Hypothalamus (tissue), 51 donors: ENCODE measurements at regions not wholly inside any gene's neighbourhood (a gene's known extent, or its start where the extent isn't known, plus 50 kb on each side); places are given as distances from the start of the nearest gene placed in this dataset.
A peak's percentile ranks its signal among the peaks of the same experiment; 100 is the strongest.
"Not testable (repeated sequence)": the region's sequence is repeated elsewhere in the genome, so short reads cannot be mapped to it uniquely, and the experiment has no call there.

Experiments used
- DNase-seq, 51 donors: peaks; one replicate each; lab custom pipeline; 2025; lab: John Stamatoyannopoulos, UW

DNA sequence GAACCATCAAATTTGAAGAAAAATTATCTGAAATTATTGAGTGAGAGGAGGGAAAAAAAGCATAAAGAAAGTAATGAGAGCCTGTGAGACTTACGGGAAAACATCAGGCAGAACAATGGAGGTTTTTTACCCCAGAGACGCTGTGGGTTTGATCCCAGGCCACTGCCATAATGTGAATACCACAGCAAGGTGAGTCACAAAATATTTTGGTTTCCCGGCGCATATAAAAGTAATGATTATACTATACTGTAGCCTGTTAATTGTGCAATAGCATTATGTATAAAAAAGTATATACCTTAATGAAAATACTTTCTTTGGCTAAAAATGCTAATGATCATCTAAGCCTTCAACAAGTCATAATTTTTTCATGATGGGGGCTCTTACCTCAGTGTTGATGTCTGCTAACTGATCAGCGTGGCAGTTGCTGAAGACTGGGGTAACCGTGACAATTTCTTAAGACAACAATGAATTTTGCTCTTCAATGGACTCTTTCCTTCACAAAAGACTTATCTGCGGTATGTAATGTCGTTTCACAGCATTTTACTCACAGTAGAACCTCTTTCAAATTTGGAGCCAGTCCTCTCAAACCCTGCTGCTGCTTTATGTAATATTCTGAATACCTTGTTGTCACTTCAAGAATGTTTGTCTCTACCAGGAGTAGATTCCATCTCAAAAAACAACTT lies 97.0 kb upstream of the FAM20C start:
- DNase-seq: no peak

- DNase-seq: no peak
Observed at GRCh38 chr7:95863-96260, 96.5 kb upstream of the FAM20C start.

- no peak for DNase-seq
Observed at GRCh38 chr7:96861-97260, 95.5 kb upstream of the FAM20C start.

DNA sequence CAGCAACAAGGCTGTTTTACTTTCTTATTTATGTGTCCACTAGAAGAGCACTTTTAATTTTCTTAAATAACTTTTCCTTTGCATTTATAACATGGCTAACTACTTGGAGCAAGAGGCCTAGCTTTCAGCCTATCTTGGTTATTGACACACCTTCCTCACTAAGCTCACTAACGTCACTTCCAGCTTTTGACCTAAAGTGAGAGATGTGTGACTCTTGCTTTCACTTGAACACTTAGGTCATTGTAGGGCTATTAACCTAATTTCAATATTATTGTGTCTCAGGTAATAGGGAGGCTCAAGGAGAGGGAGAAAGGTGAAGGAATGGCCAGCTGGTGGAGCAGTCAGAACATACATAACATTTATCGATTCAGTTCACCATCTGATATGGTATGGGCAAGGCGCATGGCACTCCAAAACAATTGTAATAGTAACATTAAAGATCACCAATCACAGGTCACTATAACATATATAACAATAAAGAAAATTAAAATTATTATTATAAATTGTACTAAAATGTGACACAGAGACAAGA lies 95.0 kb upstream of the FAM20C start:
- DNase-seq: no peak

GRCh38 chr7:101146-102046 lies 91.0 kb upstream of the FAM20C start:
- DNase-seq: no peak

DNA sequence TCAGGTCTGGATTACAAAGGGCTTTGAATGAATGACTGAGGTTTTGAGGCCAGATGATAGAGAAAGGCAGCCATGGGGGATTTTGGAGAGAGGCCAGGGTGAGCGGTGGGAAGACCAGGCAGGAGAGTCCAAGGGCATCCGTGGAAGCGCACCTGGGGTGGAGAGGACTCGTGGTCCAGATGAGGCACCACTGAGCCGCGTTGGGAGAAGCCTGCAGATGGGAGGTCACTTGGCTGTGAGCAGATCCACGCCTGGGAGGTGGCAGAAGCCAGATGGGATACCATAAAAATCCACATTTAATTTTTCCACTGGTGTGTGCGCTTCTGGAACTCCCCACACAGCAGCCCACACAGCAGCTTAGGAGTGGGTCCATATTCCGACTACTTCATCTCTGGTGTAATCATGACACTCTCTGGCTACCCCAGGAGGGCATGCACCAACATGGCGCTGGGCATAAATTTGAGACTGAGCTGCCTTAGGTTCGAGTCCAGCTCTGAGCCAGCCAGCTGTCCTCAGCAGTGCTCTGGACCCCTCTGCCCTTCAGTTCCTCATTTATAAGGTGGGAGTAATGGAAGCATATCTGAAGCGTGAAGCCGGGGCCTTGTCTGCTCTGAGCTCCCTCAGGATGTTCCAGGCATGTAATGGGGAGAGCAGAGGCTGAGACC lies 90.2 kb upstream of the FAM20C start:
- DNase-seq: no peak

GRCh38 chr7:102721-103120 lies 89.7 kb upstream of the FAM20C start:
- no peak for DNase-seq

- DNase-seq: not testable (repeated sequence)
Observed at GRCh38 chr7:103981-104380, 88.4 kb upstream of the FAM20C start.

GRCh38 chr7:105002-105401 lies 87.4 kb upstream of the FAM20C start:
- no peak for DNase-seq

- DNase-seq: no peak
Observed at GRCh38 chr7:106356-106755, 86.0 kb upstream of the FAM20C start.

DNA sequence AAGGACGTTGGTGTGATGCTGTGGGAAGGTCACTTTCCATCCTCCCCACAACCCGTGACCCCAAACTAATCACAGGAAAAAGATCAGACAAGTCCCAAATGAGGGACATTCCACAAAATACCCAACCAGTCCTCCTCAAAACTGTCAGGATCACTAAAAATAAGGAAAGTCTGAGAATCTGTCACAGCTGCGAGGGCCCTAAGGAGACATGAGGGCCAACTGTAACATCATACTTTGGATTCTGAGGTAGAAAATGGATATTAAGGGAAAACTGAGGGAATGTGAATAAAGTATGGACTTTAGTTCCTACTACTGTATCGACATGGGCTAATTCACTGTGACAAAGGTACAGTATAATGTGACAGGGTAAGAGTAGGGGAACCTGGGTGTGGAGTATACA lies 85.1 kb upstream of the FAM20C start:
- no peak for DNase-seq

- no peak for DNase-seq
Observed at GRCh38 chr7:107907-108306, 84.5 kb upstream of the FAM20C start.

DNA sequence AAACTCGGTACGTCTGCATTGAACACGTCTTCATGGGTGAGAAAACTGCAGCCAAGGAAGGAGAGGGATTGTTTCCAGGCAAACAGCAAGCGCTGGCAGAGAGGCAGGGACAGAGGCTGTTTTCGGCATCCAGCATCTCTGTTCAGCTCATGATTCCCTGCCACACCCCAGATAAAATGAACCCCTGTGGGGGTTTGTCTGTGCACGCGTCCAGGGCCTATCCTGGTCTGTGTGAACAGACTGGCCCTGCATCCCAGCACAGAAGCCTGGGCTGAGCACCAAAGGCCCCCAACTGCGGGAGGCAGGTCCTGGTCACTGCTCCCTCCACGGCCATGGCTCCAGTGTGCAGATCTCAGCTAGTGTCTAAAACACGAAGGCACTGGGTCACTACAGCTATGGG lies 83.3 kb upstream of the FAM20C start:
- DNase-seq: no peak

- no peak for DNase-seq
Observed at GRCh38 chr7:109898-110556, 82.3 kb upstream of the FAM20C start.

GRCh38 chr7:110557-111232 lies 81.7 kb upstream of the FAM20C start:
- no peak for DNase-seq

DNA sequence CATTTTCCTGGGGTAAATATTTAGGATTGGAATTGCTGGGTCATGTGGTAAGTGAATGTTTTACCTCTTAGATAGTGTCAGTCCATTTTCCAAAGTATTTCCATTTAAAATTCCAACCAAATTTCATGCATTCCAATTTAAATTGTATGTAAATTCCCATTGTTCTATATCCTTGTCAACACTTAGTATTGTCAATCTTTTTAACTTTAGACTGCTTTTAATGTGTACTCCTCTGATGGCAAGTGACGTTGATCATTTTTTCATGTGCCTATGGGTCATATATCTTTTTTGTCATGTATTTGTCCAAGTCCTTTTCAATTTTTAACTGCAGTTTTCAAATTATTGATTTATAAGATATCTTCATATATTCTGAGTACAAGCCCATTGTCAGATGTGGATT lies 80.8 kb upstream of the FAM20C start:
- DNase-seq: no peak

- no peak for DNase-seq
Observed at GRCh38 chr7:112881-113280, 79.5 kb upstream of the FAM20C start.

DNA sequence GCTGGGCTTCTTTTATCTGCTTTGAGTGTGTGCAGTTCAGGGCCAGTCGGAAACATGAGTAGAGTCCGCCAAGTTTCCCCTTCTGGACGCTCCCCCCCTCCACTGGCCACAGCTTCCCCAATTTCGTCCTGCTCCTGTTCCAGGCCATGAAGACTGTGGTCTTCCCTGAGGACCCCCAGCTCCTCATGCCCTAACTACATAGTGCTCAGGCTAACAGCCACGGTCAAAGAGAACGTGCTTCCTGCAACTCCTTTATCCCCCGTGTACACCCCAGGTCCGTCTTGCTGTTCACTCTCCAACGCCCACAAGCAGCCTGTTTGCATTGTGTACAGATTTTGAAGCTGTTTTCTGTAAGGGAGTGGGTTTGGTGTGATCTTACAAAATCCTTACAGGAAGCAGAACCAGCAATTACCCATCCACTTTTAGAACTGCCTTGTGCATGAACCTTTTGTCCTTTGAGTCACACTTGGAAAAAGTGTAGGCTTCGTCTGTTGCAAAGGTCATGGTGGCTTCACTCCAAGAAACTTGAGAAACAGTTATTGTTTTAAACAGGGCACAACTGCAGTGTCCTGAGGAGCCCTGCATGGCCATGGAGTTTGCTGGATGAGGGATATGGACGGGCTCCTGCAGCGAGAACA lies 77.0 kb upstream of the FAM20C start:
- DNase-seq: peak in 7 of 51 donors; percentile 5 to 27 (median 12)

DNA sequence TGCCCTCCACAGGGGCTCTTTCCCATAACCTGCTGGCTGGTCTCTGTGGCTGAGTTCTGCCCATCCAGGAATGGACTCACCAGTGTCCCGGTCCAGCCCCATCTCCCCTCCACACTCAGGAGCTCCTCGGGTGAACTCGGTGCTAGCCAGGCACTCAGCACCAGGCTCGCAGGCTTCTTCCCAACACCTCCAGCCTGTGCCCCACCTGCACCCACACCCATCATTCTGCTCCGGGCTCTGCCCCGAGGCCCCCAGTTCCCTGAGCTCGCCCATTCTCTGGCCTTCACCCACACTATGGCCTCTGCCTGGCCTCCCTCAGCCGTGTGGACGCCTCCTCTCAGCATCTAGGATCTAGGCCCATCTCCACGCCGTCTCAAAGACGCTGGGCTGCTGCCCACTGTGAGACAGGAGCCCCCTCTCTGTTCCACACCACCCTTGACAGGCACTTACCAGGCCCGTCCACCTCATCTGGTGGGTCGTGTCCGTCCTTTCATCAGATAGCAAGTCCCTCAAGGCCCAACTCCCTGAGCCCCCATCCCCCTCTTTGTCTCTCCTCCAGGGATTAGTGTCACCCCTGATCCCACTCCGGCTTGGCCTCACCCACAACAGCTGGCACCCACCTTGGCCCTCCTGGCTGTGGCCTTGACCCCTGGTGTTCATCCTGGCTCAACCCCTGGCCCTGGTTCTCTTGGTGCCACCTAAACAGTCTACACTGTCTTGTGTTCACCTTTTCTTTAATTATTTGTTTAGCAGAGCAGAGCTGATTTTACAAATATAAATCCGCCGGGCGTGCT lies 76.0 kb upstream of the FAM20C start:
- DNase-seq: no peak
